GM23338 (cell line): ENCODE measurements at regions not wholly inside any gene's neighbourhood (a gene's known extent, or its start where the extent isn't known, plus 50 kb on each side); places are given as distances from the start of the nearest gene placed in this dataset.

Experiments
- ATAC-seq: fragments of 200-7000 bp; cut with Tn5 transposase; 3 replicates; pipeline ENCODE4 v1.9.1; 2020
- DNase-seq: peaks from one replicate; pipeline ENCODE4 v3.0.0-alpha.2; 2015; ENCODE audit warnings: low spot score
- H2AFZ ChIP-seq: fragments of 200-600 bp; sonication (generic); 2 replicates; pipeline ENCODE4 v1.8.0; 2016; ENCODE audit warnings: antibody characterized with exemption, mild to moderate bottlenecking, moderate library complexity
- H3F3A ChIP-seq: fragments of 200-600 bp; sonication (generic); replicated peaks from 2 replicates; pipeline ENCODE4 v1.8.0; 2017; ENCODE audit warnings: antibody characterized with exemption, mixed run types, low read depth
- H3K27ac ChIP-seq: fragments of 200-600 bp; sonication (generic); 2 replicates; pipeline ENCODE4 v1.6.1; 2016; ENCODE audit warnings: low read depth
- H3K27me3 ChIP-seq: fragments of 200-600 bp; sonication (generic); 2 replicates; pipeline ENCODE4 v1.8.0; 2016; ENCODE audit warnings: mild to moderate bottlenecking, mixed run types, moderate library complexity; ENCODE audit not compliant: insufficient read depth
- H3K36me3 ChIP-seq: fragments of 200-600 bp; sonication (generic); 2 replicates; pipeline ENCODE4 v1.8.0; 2016; ENCODE audit warnings: mild to moderate bottlenecking; ENCODE audit not compliant: insufficient read depth
- H3K4me1 ChIP-seq: fragments of 200-600 bp; sonication (generic); 2 replicates; pipeline ENCODE4 v1.8.0; 2016; ENCODE audit warnings: mild to moderate bottlenecking, moderate library complexity; ENCODE audit not compliant: insufficient read depth
- H3K4me2 ChIP-seq: fragments of 200-600 bp; sonication (generic); 2 replicates; pipeline ENCODE4 v1.7.1; 2017; ENCODE audit warnings: mixed run types
- H3K4me3 ChIP-seq: fragments of 200-600 bp; sonication (generic); 2 replicates; pipeline ENCODE4 v1.6.1; 2016; ENCODE audit warnings: mixed run types
- H3K79me2 ChIP-seq: fragments of 200-600 bp; sonication (generic); replicated peaks from 2 replicates; pipeline ENCODE4 v1.8.0; 2017; ENCODE audit warnings: mild to moderate bottlenecking; ENCODE audit not compliant: insufficient read depth
- H3K9me2 ChIP-seq: fragments of 200-600 bp; sonication (generic); 2 replicates; pipeline ENCODE4 v1.8.0; 2017; ENCODE audit not compliant: insufficient read depth
- H4K20me1 ChIP-seq: fragments of 200-600 bp; sonication (generic); replicated peaks from 2 replicates; pipeline ENCODE4 v1.8.0; 2017; ENCODE audit warnings: mild to moderate bottlenecking; ENCODE audit not compliant: insufficient read depth
- H3K27ac Mint-ChIP-seq: 2 replicates; pipeline ENCODE4 v1.8.0; 2020; ENCODE audit warnings: inconsistent platforms, mild to moderate bottlenecking, moderate library complexity, mixed read lengths
- H3K27me3 Mint-ChIP-seq: 3 replicates; pipeline ENCODE4 v1.8.0; 2022; ENCODE audit warnings: low read depth, mild to moderate bottlenecking, moderate library complexity, mixed read lengths, inconsistent platforms; ENCODE audit not compliant: insufficient read depth, poor library complexity
- H3K36me3 Mint-ChIP-seq: 3 replicates; pipeline ENCODE4 v1.8.0; 2021; ENCODE audit warnings: low read depth, mild to moderate bottlenecking, inconsistent platforms, moderate library complexity, mixed read lengths
- H3K4me1 Mint-ChIP-seq: 3 replicates; pipeline ENCODE4 v1.8.0; 2020; ENCODE audit warnings: mild to moderate bottlenecking, inconsistent platforms, mixed read lengths
- H3K4me3 Mint-ChIP-seq: 3 replicates; pipeline ENCODE4 v1.8.0; 2021; ENCODE audit warnings: moderate library complexity, mild to moderate bottlenecking, inconsistent platforms, mixed read lengths
- H3K9me3 Mint-ChIP-seq: 3 replicates; pipeline ENCODE4 v1.8.0; 2020; ENCODE audit warnings: moderate library complexity, mild to moderate bottlenecking, inconsistent platforms, mixed read lengths
- ETS1 ChIP-seq: IDR thresholded peaks from 2 replicates; pipeline ENCODE4 v1.6.1; 2016; ENCODE audit warnings: antibody characterized with exemption
- JUNB ChIP-seq: IDR thresholded peaks from one replicate; pipeline ENCODE4 v1.6.1; 2016; ENCODE audit warnings: antibody characterized with exemption; ENCODE audit not compliant: unreplicated experiment
- REST ChIP-seq: IDR thresholded peaks from one replicate; pipeline ENCODE4 v1.6.1; 2018; ENCODE audit warnings: antibody characterized with exemption; ENCODE audit not compliant: unreplicated experiment
- ZNF331 ChIP-seq: fragments of 250-450 bp; sonication (Bioruptor Pico); IDR thresholded peaks from 2 replicates; pipeline ENCODE4 v1.5.0; 2020; ENCODE audit warnings: low read depth, mild to moderate bottlenecking, moderate library complexity
- ZNF462 ChIP-seq: fragments of 250-450 bp; sonication (Bioruptor Pico); IDR thresholded peaks from 2 replicates; pipeline ENCODE4 v1.5.0; 2020; ENCODE audit warnings: mild to moderate bottlenecking, moderate library complexity

DNA sequence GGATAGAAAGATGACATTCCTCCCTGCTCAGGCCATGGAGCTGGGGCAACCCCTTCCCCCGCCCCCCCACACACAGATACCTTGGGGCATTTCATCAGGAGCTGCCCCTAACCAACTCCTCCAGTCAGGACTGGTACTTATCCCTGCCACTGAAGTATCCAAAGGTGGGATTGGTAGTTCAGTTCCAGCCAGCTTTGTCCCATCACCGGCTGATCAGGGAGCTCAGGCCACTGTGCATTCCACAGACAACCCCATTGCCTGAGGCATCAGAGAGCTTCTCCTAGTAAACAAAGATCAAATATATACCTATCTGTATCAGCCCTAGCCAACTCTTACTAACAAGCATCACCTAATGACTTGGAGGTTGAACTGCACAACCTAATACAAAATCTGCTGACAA lies 218.2 kb upstream of the FMR1 start:
- TF ChIP-seq ETS1 (no peak), REST (no peak), JUNB (no peak), ZNF331 (CRISPR knock-in tag) (no peak), ZNF462 (CRISPR knock-in tag) (no peak)
- no peak for ATAC-seq
- Mint-ChIP-seq H3K4me3 (no peak overlapping the region), H3K9me3 (no peaks in the 10 kb centered on the region), H3K27me3 (peaks cover 94% of the 10 kb centered on the region), H3K27ac (no peak overlapping the region), H3K4me1 (no peaks in the 10 kb centered on the region; the same call in 2 of the 3 replicates), H3K36me3 (no peaks in the 10 kb centered on the region)
- no peaks in the 10 kb centered on the region for H3K9me2 ChIP-seq
- H3K36me3 ChIP-seq: no peaks in the 10 kb centered on the region
- H2AFZ ChIP-seq: no peak overlapping the region
- no peak overlapping the region for H3K4me3 ChIP-seq
- H3K4me1 ChIP-seq: no peaks in the 10 kb centered on the region
- H3K4me2 ChIP-seq: no peak overlapping the region
- no peaks in the 10 kb centered on the region for H4K20me1 ChIP-seq
- H3F3A ChIP-seq: no peaks in the 10 kb centered on the region
- DNase-seq: no peak
- H3K27ac ChIP-seq: no peak overlapping the region
- peaks cover 100% of the 10 kb centered on the region for H3K27me3 ChIP-seq
- no peaks in the 10 kb centered on the region for H3K79me2 ChIP-seq
